CD4-positive, alpha-beta T cell (primary cell): ENCODE measurements at regions not wholly inside any gene's neighbourhood (a gene's known extent, or its start where the extent isn't known, plus 50 kb on each side); places are given as distances from the start of the nearest gene placed in this dataset.

Experiments
- ATAC-seq: fragments of 200-7000 bp; cut with Tn5 transposase; one replicate; pipeline ENCODE4 v1.10.0; 2022; ENCODE audit warnings: mild to moderate bottlenecking; ENCODE audit not compliant: poor library complexity
- CTCF ChIA-PET: fragments of 350-600 bp; sonication (Branson Sonifier 250); formaldehyde crosslinking; loops from one replicate; lab custom pipeline; 2021; ENCODE audit warnings: antibody characterized with exemption, inconsistent platforms; lab: Charles Lee
- POLR2A ChIA-PET: fragments of 350-600 bp; sonication (Branson Sonifier 250); formaldehyde crosslinking; loops from one replicate; lab custom pipeline; 2021; ENCODE audit warnings: antibody characterized with exemption, inconsistent platforms; lab: Charles Lee
- DNase-seq, 14 experiments: peaks; one replicate each; pipeline ENCODE4 v3.0.0-alpha.2; 2013 to 2020; ENCODE audit warnings: mixed read lengths in 2 of 14
- H3K27ac ChIP-seq, 2 donors: one replicate each; pipeline versions ENCODE4 v1.5.1 to v1.7.0; 2013; ENCODE audit warnings: low read length in 2 of 2, low read depth in 1 of 2, mild to moderate bottlenecking in 1 of 2
- H3K27me3 ChIP-seq, 2 experiments: 1 replicate in 1 of 2; 2 replicates in 1 of 2; pipeline versions ENCODE4 v1.6.1 to v1.7.0; 2013; ENCODE audit warnings: low read length in 2 of 2, control low read depth in 1 of 2, mild to moderate bottlenecking in 1 of 2, moderate library complexity in 1 of 2; ENCODE audit not compliant: insufficient read depth in 2 of 2, control insufficient read depth in 1 of 2
- H3K36me3 ChIP-seq: one replicate; pipeline ENCODE4 v1.6.1; 2013; ENCODE audit warnings: low read length, control low read depth; ENCODE audit not compliant: insufficient read depth
- H3K4me1 ChIP-seq: one replicate; pipeline ENCODE4 v1.6.1; 2013; ENCODE audit warnings: low read length, control low read depth; ENCODE audit not compliant: insufficient read depth
- H3K4me3 ChIP-seq: one replicate; pipeline ENCODE4 v1.5.1; 2013; ENCODE audit warnings: mild to moderate bottlenecking, low read length, moderate library complexity
- H3K9me3 ChIP-seq, 2 experiments: 1 replicate in 1 of 2; 2 replicates in 1 of 2; pipeline versions ENCODE4 v1.6.1 to v1.7.0; 2013; ENCODE audit warnings: low read length in 2 of 2, mild to moderate bottlenecking in 2 of 2, control low read depth in 1 of 2, moderate library complexity in 1 of 2; ENCODE audit not compliant: control insufficient read depth in 1 of 2, insufficient read depth in 1 of 2
- H3K27ac Mint-ChIP-seq: one replicate; pipeline ENCODE4 v1.8.0; 2020; ENCODE audit warnings: mixed read lengths
- H3K27me3 Mint-ChIP-seq: one replicate; pipeline ENCODE4 v1.8.0; 2021; ENCODE audit warnings: mixed read lengths
- H3K36me3 Mint-ChIP-seq: one replicate; pipeline ENCODE4 v1.8.0; 2021; ENCODE audit warnings: low read depth, mixed read lengths
- H3K4me1 Mint-ChIP-seq: one replicate; pipeline ENCODE4 v1.8.0; 2021; ENCODE audit warnings: low read depth, mixed read lengths
- H3K4me3 Mint-ChIP-seq: one replicate; pipeline ENCODE4 v1.8.0; 2020; ENCODE audit warnings: mild to moderate bottlenecking, mixed read lengths
- H3K9me3 Mint-ChIP-seq: one replicate; pipeline ENCODE4 v1.8.0; 2020; ENCODE audit warnings: mixed read lengths
- CTCF ChIP-seq: fragments of 200-600 bp; IDR thresholded peaks from one replicate; pipeline ENCODE4 v1.8.0; 2022; ENCODE audit warnings: antibody characterized with exemption, mild to moderate bottlenecking
- intact Hi-C, 2 experiments: fragments of 100-400 bp; cut with DNase I in 1 of 2; cut with micrococcal nuclease in 1 of 2; formaldehyde crosslinking; loops; one replicate each; pipeline versions ENCODE4 v1.15.1 to v1.9.0; 2023 to 2025; cut with DNase I, micrococcal nuclease

- DNase-seq (no peak), ATAC-seq (no peak)
- Mint-ChIP-seq H3K27ac (no peak overlapping the region), H3K36me3 (no peaks in the 10 kb centered on the region), H3K4me1 (peaks cover 7% of the 10 kb centered on the region), H3K4me3 (no peak overlapping the region), H3K27me3 (no peaks in the 10 kb centered on the region), H3K9me3 (no peaks in the 10 kb centered on the region)
- Histone ChIP-seq H3K4me1 (no peaks in the 10 kb centered on the region), H3K27me3 (no peaks in the 10 kb centered on the region), H3K27ac (no peak overlapping the region), H3K4me3 (no peak overlapping the region), H3K9me3 (no peaks in the 10 kb centered on the region), H3K36me3 (no peaks in the 10 kb centered on the region)
- ChIA-PET CTCF (no interaction called here), POLR2A (no interaction called here)
- no peak for TF ChIP-seq CTCF
- intact Hi-C loops = no loop called here
Observed at GRCh38 chrX:77003956-77004355, 443.2 kb upstream of the FGF16 start.

GRCh38 chrX:77009691-77010090, 437.5 kb upstream of the FGF16 start:
- Mint-ChIP-seq H3K4me3 (no peak overlapping the region), H3K4me1 (no peaks in the 10 kb centered on the region), H3K9me3 (no peaks in the 10 kb centered on the region), H3K36me3 (no peaks in the 10 kb centered on the region), H3K27ac (no peak overlapping the region), H3K27me3 (no peaks in the 10 kb centered on the region)
- H3K4me1 ChIP-seq = no peaks in the 10 kb centered on the region
- no peak overlapping the region for H3K27ac ChIP-seq
- POLR2A ChIA-PET = no interaction called here
- H3K27me3 ChIP-seq = no peaks in the 10 kb centered on the region
- CTCF ChIA-PET = no interaction called here
- no peak for TF ChIP-seq CTCF
- intact Hi-C loops = no loop called here
- no peak overlapping the region for H3K4me3 ChIP-seq
- ATAC-seq (no peak), DNase-seq (no peak)
- H3K9me3 ChIP-seq = no peaks in the 10 kb centered on the region
- H3K36me3 ChIP-seq = no peaks in the 10 kb centered on the region

GRCh38 chrX:77014377-77015372, 432.5 kb upstream of the FGF16 start:
- intact Hi-C loops = no loop called here
- no peaks in the 10 kb centered on the region for H3K4me1 ChIP-seq
- H3K27ac ChIP-seq = no peak overlapping the region
- Mint-ChIP-seq H3K4me1 (no peaks in the 10 kb centered on the region), H3K27me3 (no peaks in the 10 kb centered on the region), H3K27ac (no peak overlapping the region), H3K36me3 (no peaks in the 10 kb centered on the region), H3K4me3 (no peak overlapping the region), H3K9me3 (no peaks in the 10 kb centered on the region)
- CTCF ChIA-PET = no interaction called here
- H3K27me3 ChIP-seq = no peaks in the 10 kb centered on the region
- no peak overlapping the region for H3K4me3 ChIP-seq
- POLR2A ChIA-PET = no interaction called here
- DNase-seq = no peak
- H3K36me3 ChIP-seq = no peaks in the 10 kb centered on the region
- no peak for ATAC-seq
- TF ChIP-seq CTCF = no peak
- no peaks in the 10 kb centered on the region for H3K9me3 ChIP-seq
